ENCODE measurements at regions not wholly inside any gene's neighbourhood (a gene's known extent, or its start where the extent isn't known, plus 50 kb on each side); places are given as distances from the start of the nearest gene placed in this dataset.

DNA sequence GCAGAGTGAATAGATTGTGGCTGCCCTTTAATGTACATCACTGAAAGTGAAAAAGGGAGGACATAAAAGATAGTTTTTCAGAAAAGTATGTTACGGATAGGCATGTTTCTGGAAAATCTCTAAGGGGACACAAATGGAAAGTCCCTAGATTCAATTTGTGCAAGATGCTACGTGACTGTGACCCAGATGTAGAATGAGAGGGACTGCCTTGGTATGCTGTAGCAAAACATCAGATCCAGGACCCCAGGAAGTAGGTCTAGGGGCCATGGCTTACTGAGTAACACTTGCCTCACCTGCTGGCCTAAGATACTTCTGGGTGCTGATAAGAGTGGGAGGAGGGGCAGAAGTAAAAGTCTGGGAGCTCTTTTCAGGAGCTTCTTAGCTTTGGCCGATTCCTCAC is 191.2 kb upstream of the PHYHIPL start:
- H3K9me3 ChIP-seq (ENCODE audit: control insufficient read depth in 4 of 4, insufficient read depth in 3 of 4, low read length in 3 of 4), result peaks cover 0 to 8% (median 0%) of the 10 kb centered on the region in 4 donors
- no peak overlapping the region for H3K27ac ChIP-seq (ENCODE audit: low read depth in 1 of 2, low read length in 1 of 2)
- no peak overlapping the region for H3K9ac ChIP-seq (ENCODE audit: insufficient read depth in 1 of 2, low read length in 2 of 2)
- H3K27me3 ChIP-seq (ENCODE audit: control insufficient read depth in 3 of 3, insufficient read depth in 3 of 3, low read length in 2 of 3), result no peaks in the 10 kb centered on the region
- H3K36me3 ChIP-seq (ENCODE audit: control insufficient read depth in 4 of 4, insufficient read depth in 4 of 4, low read length in 4 of 4), result no peaks in the 10 kb centered on the region
- TF ChIP-seq, protein P1, sequence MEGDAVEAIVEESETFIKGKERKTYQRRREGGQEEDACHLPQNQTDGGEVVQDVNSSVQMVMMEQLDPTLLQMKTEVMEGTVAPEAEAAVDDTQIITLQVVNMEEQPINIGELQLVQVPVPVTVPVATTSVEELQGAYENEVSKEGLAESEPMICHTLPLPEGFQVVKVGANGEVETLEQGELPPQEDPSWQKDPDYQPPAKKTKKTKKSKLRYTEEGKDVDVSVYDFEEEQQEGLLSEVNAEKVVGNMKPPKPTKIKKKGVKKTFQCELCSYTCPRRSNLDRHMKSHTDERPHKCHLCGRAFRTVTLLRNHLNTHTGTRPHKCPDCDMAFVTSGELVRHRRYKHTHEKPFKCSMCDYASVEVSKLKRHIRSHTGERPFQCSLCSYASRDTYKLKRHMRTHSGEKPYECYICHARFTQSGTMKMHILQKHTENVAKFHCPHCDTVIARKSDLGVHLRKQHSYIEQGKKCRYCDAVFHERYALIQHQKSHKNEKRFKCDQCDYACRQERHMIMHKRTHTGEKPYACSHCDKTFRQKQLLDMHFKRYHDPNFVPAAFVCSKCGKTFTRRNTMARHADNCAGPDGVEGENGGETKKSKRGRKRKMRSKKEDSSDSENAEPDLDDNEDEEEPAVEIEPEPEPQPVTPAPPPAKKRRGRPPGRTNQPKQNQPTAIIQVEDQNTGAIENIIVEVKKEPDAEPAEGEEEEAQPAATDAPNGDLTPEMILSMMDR (IDR thresholded peaks at IDR 0.05; ENCODE audit: control extremely low read depth, extremely low read depth), result no peak
- ATAC-seq (ENCODE audit: insufficient read depth, low FRiP score) (no peak), DNase-seq (no peak)
- H3K4me3 ChIP-seq, result no peak overlapping the region
- no peaks in the 10 kb centered on the region for H3K4me1 ChIP-seq (ENCODE audit: control insufficient read depth in 5 of 5, insufficient read depth in 5 of 5, low read length in 5 of 5)
- 82 to 91% methylated on average over 3 of the region's 3 CpGs for WGBS, 2 donors

DNA sequence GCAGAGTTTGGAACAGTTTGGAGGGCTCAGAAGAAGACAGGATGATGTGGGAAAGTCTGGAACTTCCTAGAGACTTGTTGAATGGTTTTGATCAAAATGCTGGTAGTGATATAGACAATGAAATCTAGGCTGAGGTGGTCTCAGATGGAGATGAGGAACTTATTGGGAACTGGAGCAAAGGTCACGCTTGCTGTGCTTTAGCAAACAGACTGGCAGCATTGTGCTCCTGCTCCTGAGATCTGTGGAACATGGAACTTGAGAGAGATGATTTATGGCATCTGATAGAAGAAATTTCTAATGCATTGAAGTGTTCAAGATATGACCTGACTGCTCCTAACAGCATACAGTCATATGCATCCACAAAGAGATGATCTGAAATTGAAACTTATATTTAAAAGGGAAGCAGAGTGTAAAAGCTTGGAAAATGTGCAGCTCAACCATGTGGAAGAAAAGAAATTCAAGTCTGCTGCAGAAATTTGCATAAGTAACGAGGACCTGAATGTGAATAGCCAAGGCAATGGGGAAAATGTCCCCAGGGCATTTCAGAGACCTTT is 186.9 kb upstream of the PHYHIPL start:
- Histone ChIP-seq H3K27ac (ENCODE audit: low read depth in 1 of 2, low read length in 1 of 2) (no peak overlapping the region), H3K4me3 (no peak overlapping the region), H3K4me1 (ENCODE audit: control insufficient read depth in 5 of 5, insufficient read depth in 5 of 5, low read length in 5 of 5) (no peaks in the 10 kb centered on the region), H3K9me3 (ENCODE audit: control insufficient read depth in 4 of 4, insufficient read depth in 3 of 4, low read length in 3 of 4) (peaks cover 0 to 11% (median 0%) of the 10 kb centered on the region in 4 donors), H3K27me3 (ENCODE audit: control insufficient read depth in 3 of 3, insufficient read depth in 3 of 3, low read length in 2 of 3) (no peaks in the 10 kb centered on the region), H3K9ac (ENCODE audit: insufficient read depth in 1 of 2, low read length in 2 of 2) (no peak overlapping the region), H3K36me3 (ENCODE audit: control insufficient read depth in 4 of 4, insufficient read depth in 4 of 4, low read length in 4 of 4) (no peaks in the 10 kb centered on the region)
- no peak for ATAC-seq (ENCODE audit: insufficient read depth, low FRiP score)
- TF ChIP-seq, protein P1 (IDR thresholded peaks at IDR 0.05; ENCODE audit: control extremely low read depth, extremely low read depth), result no peak
- 81 to 82% methylated on average over 2 of the region's 2 CpGs for WGBS, 2 donors
- no peak for DNase-seq

DNA sequence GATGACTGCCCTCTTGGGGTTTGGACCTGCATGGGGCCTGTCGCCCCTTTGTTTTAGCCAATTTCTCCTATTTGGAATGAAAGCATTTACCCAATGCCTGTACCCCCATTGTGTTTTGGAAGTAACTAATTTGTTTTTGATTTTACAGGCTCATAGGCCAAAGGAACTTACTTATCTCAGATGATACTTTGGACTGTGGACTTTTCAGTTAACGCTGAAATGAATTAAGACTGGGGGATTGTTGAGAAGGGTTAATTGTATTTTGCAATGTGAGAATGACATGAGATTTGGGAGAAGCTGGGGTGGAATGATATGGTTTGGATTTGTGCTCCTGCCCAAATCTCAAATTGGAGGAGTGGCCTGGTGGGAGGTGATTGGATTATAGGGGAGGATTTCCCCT is 185.8 kb upstream of the PHYHIPL start:
- ATAC-seq (ENCODE audit: insufficient read depth, low FRiP score), result no peak
- 98 to 100% methylated on average over 2 of the region's 2 CpGs for WGBS, 2 donors
- H3K27ac ChIP-seq (ENCODE audit: low read depth in 1 of 2, low read length in 1 of 2), result no peak overlapping the region
- H3K36me3 ChIP-seq (ENCODE audit: control insufficient read depth in 4 of 4, insufficient read depth in 4 of 4, low read length in 4 of 4), result no peaks in the 10 kb centered on the region
- no peaks in the 10 kb centered on the region for H3K27me3 ChIP-seq (ENCODE audit: control insufficient read depth in 3 of 3, insufficient read depth in 3 of 3, low read length in 2 of 3)
- no peaks in the 10 kb centered on the region for H3K4me1 ChIP-seq (ENCODE audit: control insufficient read depth in 5 of 5, insufficient read depth in 5 of 5, low read length in 5 of 5)
- H3K9ac ChIP-seq (ENCODE audit: insufficient read depth in 1 of 2, low read length in 2 of 2), result no peak overlapping the region
- H3K9me3 ChIP-seq (ENCODE audit: control insufficient read depth in 4 of 4, insufficient read depth in 3 of 4, low read length in 3 of 4), result peaks cover 0 to 11% (median 0%) of the 10 kb centered on the region in 4 donors
- no peak for DNase-seq
- no peak overlapping the region for H3K4me3 ChIP-seq
- TF ChIP-seq, protein P1 (IDR thresholded peaks at IDR 0.05; ENCODE audit: control extremely low read depth, extremely low read depth), result no peak

DNA sequence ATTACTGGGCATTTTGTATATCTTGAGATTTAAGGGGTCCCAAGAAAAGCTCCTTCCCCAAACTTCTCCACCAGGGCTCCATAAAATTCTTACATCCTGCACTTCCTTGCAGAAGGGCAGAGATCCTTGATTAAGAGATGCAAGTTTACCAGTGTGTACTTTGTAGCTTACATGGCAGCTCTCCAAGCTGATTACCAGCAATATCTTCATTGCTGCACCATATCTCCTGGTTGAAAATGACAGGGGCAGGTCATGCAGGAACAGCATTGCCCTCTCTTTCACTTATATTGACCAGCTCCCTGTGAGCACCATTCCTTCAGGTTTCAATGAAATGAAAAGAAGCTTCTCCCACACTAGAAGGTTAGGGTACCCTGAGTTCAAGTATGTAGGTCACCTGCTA is 184.6 kb upstream of the PHYHIPL start:
- H3K4me3 ChIP-seq, result no peak overlapping the region
- TF ChIP-seq, protein P1 (IDR thresholded peaks at IDR 0.05; ENCODE audit: control extremely low read depth, extremely low read depth), result no peak
- H3K9me3 ChIP-seq (ENCODE audit: control insufficient read depth in 4 of 4, insufficient read depth in 3 of 4, low read length in 3 of 4), result peaks cover 0 to 11% (median 0%) of the 10 kb centered on the region in 4 donors
- H3K9ac ChIP-seq (ENCODE audit: insufficient read depth in 1 of 2, low read length in 2 of 2), result no peak overlapping the region
- no peaks in the 10 kb centered on the region for H3K4me1 ChIP-seq (ENCODE audit: control insufficient read depth in 5 of 5, insufficient read depth in 5 of 5, low read length in 5 of 5)
- no peaks in the 10 kb centered on the region for H3K27me3 ChIP-seq (ENCODE audit: control insufficient read depth in 3 of 3, insufficient read depth in 3 of 3, low read length in 2 of 3)
- H3K36me3 ChIP-seq (ENCODE audit: control insufficient read depth in 4 of 4, insufficient read depth in 4 of 4, low read length in 4 of 4), result no peaks in the 10 kb centered on the region
- H3K27ac ChIP-seq (ENCODE audit: low read depth in 1 of 2, low read length in 1 of 2), result no peak overlapping the region
- no peak for ATAC-seq (ENCODE audit: insufficient read depth, low FRiP score)
- DNase-seq, result no peak

Measured in lung (tissue), 11 donors.